GM12878 (cell line): ENCODE measurements at regions not wholly inside any gene's neighbourhood (a gene's known extent, or its start where the extent isn't known, plus 50 kb on each side); places are given as distances from the start of the nearest gene placed in this dataset.

Experiments
- ATAC-seq: fragments of 200-7000 bp; cut with Tn5 transposase; 3 replicates; pipeline ENCODE4 v1.9.1; 2020; ENCODE audit warnings: mild to moderate bottlenecking, moderate library complexity
- BruUV-seq: library from RNA; stranded (reverse); fragments of 400-500 nt; replicated peaks from 2 replicates; lab custom pipeline; 2021; lab: Mats Ljungman, UMichigan
- CTCF ChIA-PET: fragments of 300-600 bp; sonication (Branson Sonifier 250); formaldehyde crosslinking; extraction: SDS; loops from one replicate; lab custom pipeline; 2021; ENCODE audit warnings: inconsistent platforms; lab: Yijun Ruan, JAX
- POLR2A ChIA-PET: fragments of 350-600 bp; formaldehyde crosslinking; extraction: SDS; loops from one replicate; lab custom pipeline; 2021; ENCODE audit warnings: inconsistent platforms; lab: Charles Lee
- RAD21 ChIA-PET: fragments of 300-600 bp; sonication (Branson Sonifier 250); formaldehyde crosslinking; loops from one replicate; lab custom pipeline; 2023; ENCODE audit warnings: antibody characterized with exemption; ENCODE audit not compliant: unreplicated experiment; lab: Charles Lee
- SMC1A ChIA-PET: fragments of 300-600 bp; sonication (Branson Sonifier 250); formaldehyde crosslinking; loops from one replicate; lab custom pipeline; 2023; ENCODE audit not compliant: unreplicated experiment, uncharacterized antibody; lab: Charles Lee
- DNase-seq: peaks from one replicate; pipeline ENCODE4 v3.0.0-alpha.2; 2011; ENCODE audit warnings: low read depth, low spot score
- FAIRE-seq: peaks from 3 replicates; lab custom pipeline; 2011; peaks lifted over from hg19 to GRCh38; lab: Jason Lieb, UNC
- H2AFZ ChIP-seq: 2 replicates; pipeline ENCODE4 v1.6.0; 2011; ENCODE audit warnings: low read depth, low read length, control low read depth; ENCODE audit not compliant: control insufficient read depth
- H3K27ac ChIP-seq: 2 replicates; pipeline ENCODE4 v1.5.1; 2011; ENCODE audit warnings: control low read depth; ENCODE audit not compliant: control insufficient read depth, insufficient read depth
- H3K27me3 ChIP-seq, 2 experiments: replicated peaks in 1 of 2; 2 replicates each; pipeline versions ENCODE4 v1.6.0 to v1.6.1; 2011; ENCODE audit warnings: low read length in 1 of 2; ENCODE audit not compliant: control insufficient read depth in 2 of 2, insufficient read depth in 2 of 2
- H3K36me3 ChIP-seq, 2 experiments: 2 replicates each; pipeline ENCODE4 v1.5.1; 2011; ENCODE audit warnings: low read length in 1 of 2; ENCODE audit not compliant: control insufficient read depth in 2 of 2, insufficient read depth in 2 of 2
- H3K4me1 ChIP-seq: 2 replicates; pipeline ENCODE4 v1.6.1; 2011; ENCODE audit warnings: mild to moderate bottlenecking, low read length, moderate library complexity, mixed read lengths; ENCODE audit not compliant: control insufficient read depth, insufficient read depth
- H3K4me2 ChIP-seq: 2 replicates; pipeline ENCODE4 v1.6.0; 2011; ENCODE audit warnings: control low read depth; ENCODE audit not compliant: control insufficient read depth, insufficient read depth
- H3K4me3 ChIP-seq: fragments of 200-600 bp; sonication (generic); 2 replicates; pipeline ENCODE4 v1.5.1; 2016
- H3K79me2 ChIP-seq: 2 replicates; pipeline ENCODE4 v1.6.0; 2011; ENCODE audit warnings: low read length; ENCODE audit not compliant: control insufficient read depth, insufficient read depth
- H3K9ac ChIP-seq: 2 replicates; pipeline ENCODE4 v1.8.0; 2011; ENCODE audit warnings: low read length, control low read depth, mixed read lengths; ENCODE audit not compliant: control insufficient read depth, insufficient read depth
- H3K9me3 ChIP-seq: replicated peaks from 3 replicates; pipeline ENCODE4 v1.5.1; 2011; ENCODE audit warnings: mild to moderate bottlenecking, low read length; ENCODE audit not compliant: control insufficient read depth, insufficient read depth
- H4K20me1 ChIP-seq: 2 replicates; pipeline ENCODE4 v1.6.0; 2011; ENCODE audit not compliant: control insufficient read depth, insufficient read depth
- BRCA1 ChIP-seq: IDR thresholded peaks from 2 replicates; pipeline ENCODE4 v1.6.1; 2011; ENCODE audit warnings: low read depth, low read length, improper control_type of control experiment
- DPF2 ChIP-seq: fragments of 450-650 bp; IDR thresholded peaks from 2 replicates; pipeline ENCODE4 v1.6.1; 2017; ENCODE audit warnings: mild to moderate bottlenecking
- EGR1 ChIP-seq, 2 experiments: IDR thresholded peaks; 1 replicate in 1 of 2; 2 replicates in 1 of 2; pipeline ENCODE4 v1.6.1; 2011 to 2012; ENCODE audit warnings: low read depth in 2 of 2, low read length in 2 of 2, borderline replicate concordance in 1 of 2, mild to moderate bottlenecking in 1 of 2, moderate library complexity in 1 of 2
- ESRRA ChIP-seq: IDR thresholded peaks from 2 replicates; pipeline ENCODE4 v1.6.1; 2012; ENCODE audit warnings: mild to moderate bottlenecking, low read length, improper control_type of control experiment
- ETV6 ChIP-seq, 2 experiments: fragments of 450-650 bp in 1 of 2; IDR thresholded peaks in 1 of 2; conservative IDR thresholded peaks in 1 of 2; 2 replicates each; pipeline ENCODE4 v1.6.1; 2014; ENCODE audit warnings: antibody characterized with exemption in 1 of 2, borderline replicate concordance in 1 of 2, low read depth in 1 of 2, mild to moderate bottlenecking in 1 of 2, moderate library complexity in 1 of 2
- KLF5 ChIP-seq: fragments of 450-650 bp; IDR thresholded peaks from 2 replicates; pipeline ENCODE4 v1.6.1; 2014; ENCODE audit warnings: mild to moderate bottlenecking; ENCODE audit not compliant: partially characterized antibody
- POLR2A ChIP-seq: IDR thresholded peaks from 2 replicates; pipeline ENCODE4 v1.6.1; 2011; ENCODE audit warnings: low read depth, mild to moderate bottlenecking, low read length
- RB1 ChIP-seq: fragments of 450-650 bp; formaldehyde crosslinking; IDR thresholded peaks from 2 replicates; pipeline ENCODE4 v1.6.1; 2017; ENCODE audit warnings: mild to moderate bottlenecking, borderline replicate concordance
- RBBP5 ChIP-seq: fragments of 200-600 bp; sonication (generic); conservative IDR thresholded peaks from 2 replicates; pipeline ENCODE4 v1.6.1; 2016
- RUNX3 ChIP-seq: IDR thresholded peaks from 2 replicates; pipeline ENCODE4 v1.6.1; 2012; ENCODE audit warnings: low read length, inconsistent platforms
- SP1 ChIP-seq: IDR thresholded peaks from one replicate; pipeline ENCODE4 v1.6.1; 2011; ENCODE audit warnings: low read depth, low read length
- SPI1 ChIP-seq: IDR thresholded peaks from 2 replicates; pipeline ENCODE4 v1.6.1; 2011; ENCODE audit warnings: low read depth, mild to moderate bottlenecking, low read length, moderate library complexity, borderline replicate concordance; ENCODE audit not compliant: insufficient read depth
- SREBF2 ChIP-seq: IDR thresholded peaks from 2 replicates; pipeline ENCODE4 v1.6.1; 2012; ENCODE audit warnings: mild to moderate bottlenecking, low read length
- STAT1 ChIP-seq: fragments of 450-650 bp; conservative IDR thresholded peaks from 2 replicates; pipeline ENCODE4 v1.6.1; 2014; ENCODE audit warnings: antibody characterized with exemption, mild to moderate bottlenecking
- TAF1 ChIP-seq: IDR thresholded peaks from 2 replicates; pipeline ENCODE4 v1.6.1; 2011; ENCODE audit warnings: mild to moderate bottlenecking, low read depth, low read length, borderline replicate concordance
- ZSCAN29 ChIP-seq: fragments of 450-650 bp; IDR thresholded peaks from 2 replicates; pipeline ENCODE4 v1.6.1; 2017; ENCODE audit warnings: mild to moderate bottlenecking, moderate library complexity
- ZZZ3 ChIP-seq: IDR thresholded peaks from 2 replicates; pipeline ENCODE4 v1.6.1; 2011; ENCODE audit warnings: low read depth; ENCODE audit not compliant: control insufficient read depth, insufficient read length
- WGBS: methylation state at CpG from one replicate; pipeline ENCODE4 v1.1.6; 2016; ENCODE audit warnings: low lambda C conversion rate; ENCODE audit not compliant: insufficient replicate concordance, insufficient coverage; ENCODE audit errors: missing lambda C conversion rate; 5-methylcytosine and 5-hydroxymethylcytosine counted together
- in situ Hi-C: fragments of 300-500 bp; cut with MboI; formaldehyde crosslinking; loops from 9 replicates; pipeline ENCODE4 v1.14.3; 2018; ENCODE audit warnings: mixed read lengths
- intact Hi-C: fragments of 100-400 bp; cut with micrococcal nuclease; formaldehyde crosslinking; loops from one replicate; pipeline ENCODE4 v1.14.2; 2022; ENCODE audit not compliant: unreplicated experiment
- TF ChIP-seq, protein P1 (sequence below): IDR thresholded peaks from 2 replicates; pipeline ENCODE4 v1.6.1; 2011; ENCODE audit warnings: low read depth, low read length, improper control_type of control experiment, borderline replicate concordance
- TF ChIP-seq, protein P2 (sequence below): fragments of 450-650 bp; IDR thresholded peaks from 2 replicates; pipeline ENCODE4 v1.6.1; 2017; ENCODE audit warnings: low read depth, mild to moderate bottlenecking, moderate library complexity
- TF ChIP-seq, protein P3 (sequence below): fragments of 450-650 bp; IDR thresholded peaks from 2 replicates; pipeline ENCODE4 v1.6.1; 2017; ENCODE audit warnings: mild to moderate bottlenecking, low read depth, inconsistent platforms; ENCODE audit not compliant: poor library complexity, severe bottlenecking

DNA sequence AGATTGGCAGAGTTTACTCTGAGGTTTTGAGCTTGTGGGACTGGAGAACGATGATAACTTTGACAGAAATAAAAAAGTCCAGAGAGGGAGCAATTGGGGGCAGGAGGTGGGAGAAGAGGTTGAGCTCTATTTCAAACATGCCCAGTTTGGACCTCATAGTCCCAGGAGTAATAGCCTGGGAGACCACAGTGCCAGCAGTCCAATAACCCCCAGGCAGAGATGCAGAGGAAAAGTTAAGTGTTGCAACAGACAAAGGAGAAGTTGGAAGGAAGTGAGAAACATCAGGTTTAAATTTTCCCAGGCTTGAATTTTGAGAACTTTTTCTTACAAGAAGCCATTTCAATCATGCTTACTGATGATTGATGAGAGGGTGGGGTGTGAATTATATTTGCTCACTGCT is 117.0 kb upstream of the GHR start:
- 0% methylated on average over 1 of the region's 1 CpG for WGBS
- no peak overlapping the region for H2AFZ ChIP-seq
- in situ Hi-C loops = no loop called here
- ChIA-PET CTCF (interaction anchor here (0.6 kb wide), 1 partner anchor 199 kb away, joined by 3 read pairs; no protein-coding TSS in a partner anchor), RAD21 (no interaction called here), POLR2A (interaction anchor here (1.5 kb wide), 1 partner anchor 54 kb away, joined by 3 read pairs; no protein-coding TSS in a partner anchor), SMC1A (interaction anchor here (0.7 to 0.9 kb wide), 2 partner anchors 36 to 156 kb away, joined by 3 to 4 read pairs; no protein-coding TSS in a partner anchor)
- no peak for TF ChIP-seq DPF2
- no peak for TF ChIP-seq SP1
- no peak for TF ChIP-seq RUNX3
- no peak for TF ChIP-seq TAF1
- no peak for TF ChIP-seq ETV6 (conservative IDR thresholded peaks at IDR 0.05 in 1 of 2, IDR thresholded peaks at IDR 0.05 in 1 of 2; ENCODE audit: borderline replicate concordance in 1 of 2, low read depth in 1 of 2)
- TF ChIP-seq RBBP5 = no peak
- no peak for TF ChIP-seq SREBF2
- TF ChIP-seq KLF5 = no peak
- TF ChIP-seq, protein P1, sequence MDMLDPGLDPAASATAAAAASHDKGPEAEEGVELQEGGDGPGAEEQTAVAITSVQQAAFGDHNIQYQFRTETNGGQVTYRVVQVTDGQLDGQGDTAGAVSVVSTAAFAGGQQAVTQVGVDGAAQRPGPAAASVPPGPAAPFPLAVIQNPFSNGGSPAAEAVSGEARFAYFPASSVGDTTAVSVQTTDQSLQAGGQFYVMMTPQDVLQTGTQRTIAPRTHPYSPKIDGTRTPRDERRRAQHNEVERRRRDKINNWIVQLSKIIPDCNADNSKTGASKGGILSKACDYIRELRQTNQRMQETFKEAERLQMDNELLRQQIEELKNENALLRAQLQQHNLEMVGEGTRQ = no peak
- TF ChIP-seq RB1 = no peak
- TF ChIP-seq ZSCAN29 = no peak
- no peak for TF ChIP-seq SPI1
- no peak for TF ChIP-seq POLR2A
- TF ChIP-seq, protein P2, sequence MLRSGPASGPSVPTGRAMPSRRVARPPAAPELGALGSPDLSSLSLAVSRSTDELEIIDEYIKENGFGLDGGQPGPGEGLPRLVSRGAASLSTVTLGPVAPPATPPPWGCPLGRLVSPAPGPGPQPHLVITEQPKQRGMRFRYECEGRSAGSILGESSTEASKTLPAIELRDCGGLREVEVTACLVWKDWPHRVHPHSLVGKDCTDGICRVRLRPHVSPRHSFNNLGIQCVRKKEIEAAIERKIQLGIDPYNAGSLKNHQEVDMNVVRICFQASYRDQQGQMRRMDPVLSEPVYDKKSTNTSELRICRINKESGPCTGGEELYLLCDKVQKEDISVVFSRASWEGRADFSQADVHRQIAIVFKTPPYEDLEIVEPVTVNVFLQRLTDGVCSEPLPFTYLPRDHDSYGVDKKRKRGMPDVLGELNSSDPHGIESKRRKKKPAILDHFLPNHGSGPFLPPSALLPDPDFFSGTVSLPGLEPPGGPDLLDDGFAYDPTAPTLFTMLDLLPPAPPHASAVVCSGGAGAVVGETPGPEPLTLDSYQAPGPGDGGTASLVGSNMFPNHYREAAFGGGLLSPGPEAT = no peak
- TF ChIP-seq ZZZ3 = no peak
- TF ChIP-seq STAT1 = no peak
- no peak for TF ChIP-seq BRCA1
- no peak for TF ChIP-seq ESRRA
- TF ChIP-seq EGR1 (IDR thresholded peaks at IDR 0.05; ENCODE audit: borderline replicate concordance in 1 of 2, low read depth in 2 of 2, low read length in 2 of 2) = no peak
- TF ChIP-seq, protein P3, sequence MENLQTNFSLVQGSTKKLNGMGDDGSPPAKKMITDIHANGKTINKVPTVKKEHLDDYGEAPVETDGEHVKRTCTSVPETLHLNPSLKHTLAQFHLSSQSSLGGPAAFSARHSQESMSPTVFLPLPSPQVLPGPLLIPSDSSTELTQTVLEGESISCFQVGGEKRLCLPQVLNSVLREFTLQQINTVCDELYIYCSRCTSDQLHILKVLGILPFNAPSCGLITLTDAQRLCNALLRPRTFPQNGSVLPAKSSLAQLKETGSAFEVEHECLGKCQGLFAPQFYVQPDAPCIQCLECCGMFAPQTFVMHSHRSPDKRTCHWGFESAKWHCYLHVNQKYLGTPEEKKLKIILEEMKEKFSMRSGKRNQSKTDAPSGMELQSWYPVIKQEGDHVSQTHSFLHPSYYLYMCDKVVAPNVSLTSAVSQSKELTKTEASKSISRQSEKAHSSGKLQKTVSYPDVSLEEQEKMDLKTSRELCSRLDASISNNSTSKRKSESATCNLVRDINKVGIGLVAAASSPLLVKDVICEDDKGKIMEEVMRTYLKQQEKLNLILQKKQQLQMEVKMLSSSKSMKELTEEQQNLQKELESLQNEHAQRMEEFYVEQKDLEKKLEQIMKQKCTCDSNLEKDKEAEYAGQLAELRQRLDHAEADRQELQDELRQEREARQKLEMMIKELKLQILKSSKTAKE = no peak
- H3K9me3 ChIP-seq = no peaks in the 10 kb centered on the region
- no peak overlapping the region for H3K4me3 ChIP-seq
- H3K4me1 ChIP-seq = no peaks in the 10 kb centered on the region
- no peaks in the 10 kb centered on the region for H3K79me2 ChIP-seq
- no peaks in the 10 kb centered on the region for H4K20me1 ChIP-seq
- no TSS peak for BruUV-seq
- FAIRE-seq = no peak
- H3K4me2 ChIP-seq = no peak overlapping the region
- intact Hi-C loops = no loop called here
- no peaks in the 10 kb centered on the region for H3K27me3 ChIP-seq
- no peak for ATAC-seq
- H3K9ac ChIP-seq = no peak overlapping the region
- no peak for DNase-seq
- no peak overlapping the region for H3K27ac ChIP-seq
- no peaks in the 10 kb centered on the region for H3K36me3 ChIP-seq
